ENCODE measurements at regions not wholly inside any gene's neighbourhood (a gene's known extent, or its start where the extent isn't known, plus 50 kb on each side); places are given as distances from the start of the nearest gene placed in this dataset.

- Histone ChIP-seq H4K20me1 (ENCODE audit: insufficient read depth, poor library complexity, severe bottlenecking) (no peaks in the 10 kb centered on the region), H3K36me3 (replicated peaks; ENCODE audit: insufficient read depth, low read depth) (no peaks in the 10 kb centered on the region), H2AFZ (no peak overlapping the region), H3K4me3 (no peak overlapping the region), H3K79me2 (no peaks in the 10 kb centered on the region), H3K27me3 (no peaks in the 10 kb centered on the region), H3K4me2 (peak overlapping the region; percentile 14), H3K27ac (peak overlapping the region; percentile 20), H3K4me1 (ENCODE audit: insufficient read depth) (peaks cover 36% of the 10 kb centered on the region), H3K9me2 (replicated peaks; ENCODE audit: insufficient read depth) (no peaks in the 10 kb centered on the region), H3K9me3 (ENCODE audit: low read depth) (no peaks in the 10 kb centered on the region)
- WGBS (ENCODE audit: low lambda C conversion rate, missing lambda C conversion rate), result 44% methylated on average over 4 of the region's 4 CpGs
- DNase-seq (ENCODE audit: low spot score), result no peak
- no peak for TF ChIP-seq CTCF (IDR thresholded peaks at IDR 0.05; ENCODE audit: poor library complexity)
- no peak for TF ChIP-seq EZH2phosphoT487 (IDR thresholded peaks at IDR 0.05; ENCODE audit: low read depth, severe bottlenecking, unreplicated experiment)
- no peak for TF ChIP-seq EZH2 (IDR thresholded peaks at IDR 0.05; ENCODE audit: borderline replicate concordance)
Measured at GRCh38 chr13:44756276-44756810, 180.2 kb upstream of the TSC22D1 start.

GRCh38 chr13:44755872-44756271 is 179.7 kb upstream of the TSC22D1 start:
- no peaks in the 10 kb centered on the region for H3K79me2 ChIP-seq
- no peaks in the 10 kb centered on the region for H4K20me1 ChIP-seq (ENCODE audit: insufficient read depth, poor library complexity, severe bottlenecking)
- peak overlapping the region; percentile 11 for H3K4me2 ChIP-seq
- H3K4me3 ChIP-seq, result no peak overlapping the region
- no peaks in the 10 kb centered on the region for H3K27me3 ChIP-seq
- 73% methylated on average over 6 of the region's 6 CpGs for WGBS (ENCODE audit: low lambda C conversion rate, missing lambda C conversion rate)
- peaks cover 36% of the 10 kb centered on the region for H3K4me1 ChIP-seq (ENCODE audit: insufficient read depth)
- H3K9me3 ChIP-seq (ENCODE audit: low read depth), result no peaks in the 10 kb centered on the region
- no peak for TF ChIP-seq CTCF (IDR thresholded peaks at IDR 0.05; ENCODE audit: poor library complexity)
- peak overlapping the region; percentile 20 for H3K27ac ChIP-seq
- no peak for DNase-seq (ENCODE audit: low spot score)
- H3K9me2 ChIP-seq (replicated peaks; ENCODE audit: insufficient read depth), result no peaks in the 10 kb centered on the region
- H2AFZ ChIP-seq, result no peak overlapping the region
- H3K36me3 ChIP-seq (replicated peaks; ENCODE audit: insufficient read depth, low read depth), result no peaks in the 10 kb centered on the region

GRCh38 chr13:44752164-44752563 is 176.0 kb upstream of the TSC22D1 start:
- no peaks in the 10 kb centered on the region for H3K9me2 ChIP-seq (replicated peaks; ENCODE audit: insufficient read depth)
- H3K4me1 ChIP-seq (ENCODE audit: insufficient read depth), result peaks cover 11% of the 10 kb centered on the region
- no peaks in the 10 kb centered on the region for H3K27me3 ChIP-seq
- no peak for TF ChIP-seq CTCF (IDR thresholded peaks at IDR 0.05; ENCODE audit: poor library complexity)
- TF ChIP-seq EZH2 (IDR thresholded peaks at IDR 0.05; ENCODE audit: borderline replicate concordance), result no peak
- no peak for TF ChIP-seq EZH2phosphoT487 (IDR thresholded peaks at IDR 0.05; ENCODE audit: low read depth, severe bottlenecking, unreplicated experiment)
- no peaks in the 10 kb centered on the region for H3K9me3 ChIP-seq (ENCODE audit: low read depth)
- H3K4me3 ChIP-seq, result no peak overlapping the region
- H4K20me1 ChIP-seq (ENCODE audit: insufficient read depth, poor library complexity, severe bottlenecking), result no peaks in the 10 kb centered on the region
- H2AFZ ChIP-seq, result no peak overlapping the region
- 93% methylated on average over 6 of the region's 6 CpGs for WGBS (ENCODE audit: low lambda C conversion rate, missing lambda C conversion rate)
- no peak for DNase-seq (ENCODE audit: low spot score)
- H3K36me3 ChIP-seq (replicated peaks; ENCODE audit: insufficient read depth, low read depth), result no peaks in the 10 kb centered on the region
- H3K27ac ChIP-seq, result no peak overlapping the region
- no peaks in the 10 kb centered on the region for H3K79me2 ChIP-seq
- H3K4me2 ChIP-seq, result no peak overlapping the region

- H3K27ac ChIP-seq, result no peak overlapping the region
- no peak for DNase-seq (ENCODE audit: low spot score)
- H3K4me1 ChIP-seq (ENCODE audit: insufficient read depth), result peaks cover 8% of the 10 kb centered on the region
- no peak for TF ChIP-seq CTCF (IDR thresholded peaks at IDR 0.05; ENCODE audit: poor library complexity)
- no peak for TF ChIP-seq EZH2 (IDR thresholded peaks at IDR 0.05; ENCODE audit: borderline replicate concordance)
- no peak for TF ChIP-seq EZH2phosphoT487 (IDR thresholded peaks at IDR 0.05; ENCODE audit: low read depth, severe bottlenecking, unreplicated experiment)
- no peak overlapping the region for H2AFZ ChIP-seq
- no peak overlapping the region for H3K4me3 ChIP-seq
- no peaks in the 10 kb centered on the region for H3K9me3 ChIP-seq (ENCODE audit: low read depth)
- no peaks in the 10 kb centered on the region for H3K9me2 ChIP-seq (replicated peaks; ENCODE audit: insufficient read depth)
- no peaks in the 10 kb centered on the region for H3K36me3 ChIP-seq (replicated peaks; ENCODE audit: insufficient read depth, low read depth)
- WGBS (ENCODE audit: low lambda C conversion rate, missing lambda C conversion rate), result 93% methylated on average over 1 of the region's 1 CpG
- H3K27me3 ChIP-seq, result no peaks in the 10 kb centered on the region
- no peak overlapping the region for H3K4me2 ChIP-seq
- H4K20me1 ChIP-seq (ENCODE audit: insufficient read depth, poor library complexity, severe bottlenecking), result no peaks in the 10 kb centered on the region
- no peaks in the 10 kb centered on the region for H3K79me2 ChIP-seq
Measured at GRCh38 chr13:44750630-44751029, 174.5 kb upstream of the TSC22D1 start.
